B cell (primary cell): ENCODE measurements at regions not wholly inside any gene's neighbourhood (a gene's known extent, or its start where the extent isn't known, plus 50 kb on each side); places are given as distances from the start of the nearest gene placed in this dataset.

ENCODE experiments used
- ATAC-seq: fragments of 200-7000 bp; cut with Tn5 transposase; one replicate; pipeline ENCODE4 v1.10.0; 2021; ENCODE audit warnings: low read depth, mild to moderate bottlenecking, moderate number of reproducible peaks, moderate library complexity
- CTCF ChIA-PET: fragments of 350-600 bp; sonication (Branson Sonifier 250); formaldehyde crosslinking; loops from one replicate; lab custom pipeline; 2021; ENCODE audit warnings: antibody characterized with exemption, inconsistent platforms; lab: Charles Lee
- POLR2A ChIA-PET: fragments of 350-600 bp; sonication (Branson Sonifier 250); formaldehyde crosslinking; loops from one replicate; lab custom pipeline; 2021; ENCODE audit warnings: antibody characterized with exemption; lab: Charles Lee
- DNase-seq: peaks from one replicate; pipeline ENCODE4 v3.0.0; 2013
- H2AFZ ChIP-seq: 2 replicates; pipeline ENCODE4 v1.6.1; 2012; ENCODE audit warnings: mild to moderate bottlenecking, low read depth, low read length; ENCODE audit not compliant: insufficient read depth, poor library complexity, severe bottlenecking
- H3K27ac ChIP-seq, 2 donors: 1 replicate in 1 of 2; 2 replicates in 1 of 2; pipeline ENCODE4 v1.5.1; 2012 to 2013; ENCODE audit warnings: low read length in 2 of 2, mild to moderate bottlenecking in 2 of 2, moderate library complexity in 1 of 2
- H3K27me3 ChIP-seq, 4 experiments: fragments of 200-600 bp in 1 of 4; sonication (generic) in 1 of 4; replicated peaks in 1 of 4; 1 replicate in 2 of 4; 2 replicates in 2 of 4; pipeline versions ENCODE4 v1.6.1 to v1.7.0; 2013 to 2016; ENCODE audit warnings: low read length in 3 of 4, mild to moderate bottlenecking in 2 of 4, mixed read lengths in 1 of 4, moderate library complexity in 1 of 4; ENCODE audit not compliant: insufficient read depth in 4 of 4, control insufficient read depth in 3 of 4; ENCODE audit errors: control extremely low read depth in 1 of 4
- H3K36me3 ChIP-seq, 2 experiments: replicated peaks in 1 of 2; 1 replicate in 1 of 2; 2 replicates in 1 of 2; pipeline versions ENCODE4 v1.6.1 to v1.7.1; 2013; ENCODE audit warnings: low read length in 1 of 2; ENCODE audit not compliant: insufficient read depth in 2 of 2, control insufficient read depth in 1 of 2; ENCODE audit errors: control extremely low read depth in 1 of 2, extremely low read depth in 1 of 2
- H3K4me1 ChIP-seq, 2 donors: fragments of 200-600 bp in 1 of 2; sonication (generic) in 1 of 2; 1 replicate in 1 of 2; 2 replicates in 1 of 2; pipeline versions ENCODE4 v1.5.1 to v1.6.1; 2013 to 2017; ENCODE audit warnings: low read length in 2 of 2; ENCODE audit not compliant: control insufficient read depth in 2 of 2, insufficient read depth in 2 of 2
- H3K4me2 ChIP-seq: replicated peaks from 2 replicates; pipeline ENCODE3; 2012; ENCODE audit warnings: mild to moderate bottlenecking, low read depth, low read length; ENCODE audit not compliant: poor library complexity, severe bottlenecking
- H3K4me3 ChIP-seq, 5 experiments: fragments of 200-600 bp in 1 of 5; sonication (generic) in 1 of 5; 1 replicate in 3 of 5; 2 replicates in 2 of 5; pipeline versions ENCODE4 v1.5.1 to v1.7.0; 2011 to 2016; ENCODE audit warnings: low read length in 4 of 5, mild to moderate bottlenecking in 4 of 5, low read depth in 2 of 5, control low read depth in 1 of 5, moderate library complexity in 1 of 5; ENCODE audit not compliant: insufficient read depth in 1 of 5; ENCODE audit errors: control extremely low read depth in 1 of 5, extremely low read depth in 1 of 5
- H3K79me2 ChIP-seq: fragments of 200-600 bp; sonication (generic); one replicate; pipeline ENCODE4 v1.6.0; 2016; ENCODE audit warnings: low read length; ENCODE audit not compliant: control insufficient read depth, insufficient read depth
- H3K9ac ChIP-seq: fragments of 200-600 bp; sonication (generic); 2 replicates; pipeline ENCODE4 v1.6.1; 2017; ENCODE audit warnings: mild to moderate bottlenecking, low read length, moderate library complexity
- H3K9me3 ChIP-seq, 3 donors: one replicate each; pipeline versions ENCODE4 v1.6.1 to v1.7.1; 2013; ENCODE audit warnings: low read length in 2 of 3; ENCODE audit not compliant: control insufficient read depth in 2 of 3, insufficient read depth in 1 of 3; ENCODE audit errors: control extremely low read depth in 1 of 3
- H4K20me1 ChIP-seq: 2 replicates; pipeline ENCODE4 v1.6.0; 2012; ENCODE audit warnings: mild to moderate bottlenecking, low read length; ENCODE audit not compliant: insufficient read depth, control insufficient read depth, poor library complexity, severe bottlenecking
- H3K27ac Mint-ChIP-seq: one replicate; pipeline ENCODE4 v1.8.0; 2021; ENCODE audit warnings: mixed read lengths
- H3K27me3 Mint-ChIP-seq: one replicate; pipeline ENCODE4 v1.8.0; 2021; ENCODE audit warnings: mixed read lengths
- H3K4me1 Mint-ChIP-seq: one replicate; pipeline ENCODE4 v1.8.0; 2021; ENCODE audit warnings: mixed read lengths
- H3K4me3 Mint-ChIP-seq: one replicate; pipeline ENCODE4 v1.8.0; 2021; ENCODE audit warnings: mixed read lengths
- H3K9me3 Mint-ChIP-seq: one replicate; pipeline ENCODE4 v1.8.0; 2022; ENCODE audit warnings: mixed read lengths; ENCODE audit not compliant: insufficient read depth
- CTCF ChIP-seq: fragments of 200-600 bp; IDR thresholded peaks from one replicate; pipeline ENCODE4 v1.8.0; 2022; ENCODE audit warnings: antibody characterized with exemption, mild to moderate bottlenecking
- EZH2 ChIP-seq: IDR thresholded peaks from 2 replicates; pipeline ENCODE4 v1.6.1; 2012; ENCODE audit warnings: borderline replicate concordance, low read depth, mild to moderate bottlenecking, moderate library complexity, low read length; ENCODE audit not compliant: insufficient read depth, poor library complexity, severe bottlenecking
- WGBS: methylation state at CpG from one replicate; pipeline ENCODE4 v1.1.5; 2013; ENCODE audit warnings: missing lambda C conversion rate; ENCODE audit not compliant: insufficient coverage; 5-methylcytosine and 5-hydroxymethylcytosine counted together
- intact Hi-C: fragments of 100-400 bp; cut with micrococcal nuclease; formaldehyde crosslinking; loops from one replicate; pipeline ENCODE4 v1.10.0; 2022

GRCh38 chrX:136933611-136934145, 53.2 kb upstream of the RBMX start:
- Histone ChIP-seq H2AFZ (no peak overlapping the region), H3K27ac (no peak overlapping the region), H3K4me1 (no peaks in the 10 kb centered on the region), H4K20me1 (no peaks in the 10 kb centered on the region), H3K79me2 (no peaks in the 10 kb centered on the region), H3K4me2 (no peak overlapping the region), H3K27me3 (no peaks in the 10 kb centered on the region), H3K36me3 (no peaks in the 10 kb centered on the region), H3K9ac (no peak overlapping the region), H3K4me3 (no peak overlapping the region), H3K9me3 (no peaks in the 10 kb centered on the region)
- Mint-ChIP-seq H3K27ac (no peak overlapping the region), H3K4me3 (no peak overlapping the region), H3K9me3 (no peaks in the 10 kb centered on the region), H3K4me1 (no peaks in the 10 kb centered on the region), H3K27me3 (no peaks in the 10 kb centered on the region)
- CTCF ChIA-PET = interaction anchor here (0.5 kb wide), 1 partner anchor 221 kb away, joined by 3 read pairs; no protein-coding TSS in a partner anchor
- POLR2A ChIA-PET = no interaction called here
- ATAC-seq = no peak
- intact Hi-C loops = no loop called here
- no peak for TF ChIP-seq CTCF
- no peak for TF ChIP-seq EZH2
- no peak for DNase-seq
- WGBS = no CpG with 5 or more reads among the region's 13 CpGs

GRCh38 chrX:136931661-136932060, 51.1 kb upstream of the RBMX start:
- H3K4me1 ChIP-seq = no peaks in the 10 kb centered on the region
- ATAC-seq (no peak), DNase-seq (no peak)
- ChIA-PET CTCF (no interaction called here), POLR2A (no interaction called here)
- H3K9me3 Mint-ChIP-seq = no peaks in the 10 kb centered on the region
- H3K4me2 ChIP-seq = no peak overlapping the region
- no peaks in the 10 kb centered on the region for H3K4me1 Mint-ChIP-seq
- H3K27me3 Mint-ChIP-seq = no peaks in the 10 kb centered on the region
- no peaks in the 10 kb centered on the region for H3K79me2 ChIP-seq
- H4K20me1 ChIP-seq = no peaks in the 10 kb centered on the region
- no peak overlapping the region for H3K9ac ChIP-seq
- no peak overlapping the region for H2AFZ ChIP-seq
- no peak overlapping the region for H3K4me3 Mint-ChIP-seq
- H3K27me3 ChIP-seq = no peaks in the 10 kb centered on the region
- 100% methylated on average over 3 of the region's 6 CpGs for WGBS
- no peak overlapping the region for H3K27ac ChIP-seq
- no peak for TF ChIP-seq CTCF
- H3K27ac Mint-ChIP-seq = no peak overlapping the region
- H3K4me3 ChIP-seq = no peak overlapping the region
- intact Hi-C loops = no loop called here
- no peaks in the 10 kb centered on the region for H3K36me3 ChIP-seq
- no peaks in the 10 kb centered on the region for H3K9me3 ChIP-seq
